Activated CD4-positive, alpha-beta T cell treated with anti-CD3 and anti-CD28 coated beads, Interleukin-2, amount 10 ng/mL, durations not matched to agents 7 days and 5 days (primary cell): ENCODE measurements at regions not wholly inside any gene's neighbourhood (a gene's known extent, or its start where the extent isn't known, plus 50 kb on each side); places are given as distances from the start of the nearest gene placed in this dataset.

Experiments
- CTCF ChIA-PET: fragments of 350-600 bp; sonication (Branson Sonifier 250); formaldehyde crosslinking; loops from one replicate; lab custom pipeline; 2021; ENCODE audit warnings: antibody characterized with exemption; lab: Charles Lee
- POLR2A ChIA-PET: fragments of 350-600 bp; sonication (Branson Sonifier 250); formaldehyde crosslinking; loops from one replicate; lab custom pipeline; 2021; ENCODE audit warnings: antibody characterized with exemption; lab: Charles Lee
- DNase-seq: peaks from one replicate; pipeline ENCODE4 v3.0.0-alpha.2; 2020
- H3K27ac Mint-ChIP-seq: one replicate; pipeline ENCODE4 v1.8.0; 2021; ENCODE audit warnings: mild to moderate bottlenecking, moderate library complexity, mixed read lengths
- H3K27me3 Mint-ChIP-seq: one replicate; pipeline ENCODE4 v1.8.0; 2021; ENCODE audit warnings: mixed read lengths
- H3K36me3 Mint-ChIP-seq: one replicate; pipeline ENCODE4 v1.8.0; 2021; ENCODE audit warnings: low read depth, mixed read lengths
- H3K4me1 Mint-ChIP-seq: one replicate; pipeline ENCODE4 v1.8.0; 2021; ENCODE audit warnings: mixed read lengths
- H3K4me3 Mint-ChIP-seq: one replicate; pipeline ENCODE4 v1.8.0; 2021; ENCODE audit warnings: mild to moderate bottlenecking, moderate library complexity, mixed read lengths
- H3K9me3 Mint-ChIP-seq: one replicate; pipeline ENCODE4 v1.8.0; 2021; ENCODE audit warnings: mixed read lengths

DNA sequence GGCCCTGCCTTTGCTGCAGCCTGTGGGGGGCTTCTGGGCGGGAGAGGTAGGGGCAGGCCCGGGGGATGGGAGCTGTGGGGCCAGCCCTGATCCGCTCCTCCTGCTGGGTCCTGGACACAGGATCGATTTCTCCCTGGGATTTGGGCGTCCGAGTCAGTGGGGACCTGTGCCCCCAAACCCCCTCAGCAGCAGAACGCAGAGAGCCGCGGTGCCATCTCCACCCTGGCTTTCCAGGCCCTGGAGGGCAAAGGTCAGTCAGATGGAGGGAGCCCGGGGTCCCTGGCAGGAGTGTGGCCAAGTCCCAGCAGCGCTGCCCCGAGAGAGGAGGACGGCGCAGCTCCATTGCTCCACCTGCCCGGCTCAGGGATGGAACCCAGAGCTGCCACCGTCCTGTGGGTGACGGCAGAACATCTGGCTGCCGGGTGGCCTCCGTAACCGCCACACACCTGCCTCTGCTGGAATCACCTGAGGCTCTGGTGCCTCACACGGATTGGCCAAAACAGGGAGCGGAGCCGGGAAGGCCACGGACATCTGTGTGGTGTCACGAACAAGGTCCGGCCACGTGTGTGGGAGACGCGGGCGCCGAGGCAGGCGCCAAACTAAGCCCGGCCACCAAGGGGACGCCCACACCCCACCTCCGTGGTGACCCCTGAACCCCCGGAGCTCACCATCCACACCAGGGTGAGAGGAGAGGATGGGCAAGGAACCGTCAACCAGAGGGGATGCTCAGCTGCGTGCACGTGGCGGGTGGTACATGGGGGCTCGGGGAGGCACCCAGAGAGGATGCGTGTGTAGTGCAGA, 80.3 kb upstream of the FBRSL1 start:
- ChIA-PET POLR2A (no interaction called here), CTCF (no interaction called here)
- Mint-ChIP-seq H3K27ac (no peak overlapping the region), H3K4me3 (no peak overlapping the region), H3K36me3 (no peaks in the 10 kb centered on the region), H3K9me3 (no peaks in the 10 kb centered on the region), H3K27me3 (no peaks in the 10 kb centered on the region), H3K4me1 (peaks cover under 1% of the 10 kb centered on the region)
- DNase-seq: no peak

DNA sequence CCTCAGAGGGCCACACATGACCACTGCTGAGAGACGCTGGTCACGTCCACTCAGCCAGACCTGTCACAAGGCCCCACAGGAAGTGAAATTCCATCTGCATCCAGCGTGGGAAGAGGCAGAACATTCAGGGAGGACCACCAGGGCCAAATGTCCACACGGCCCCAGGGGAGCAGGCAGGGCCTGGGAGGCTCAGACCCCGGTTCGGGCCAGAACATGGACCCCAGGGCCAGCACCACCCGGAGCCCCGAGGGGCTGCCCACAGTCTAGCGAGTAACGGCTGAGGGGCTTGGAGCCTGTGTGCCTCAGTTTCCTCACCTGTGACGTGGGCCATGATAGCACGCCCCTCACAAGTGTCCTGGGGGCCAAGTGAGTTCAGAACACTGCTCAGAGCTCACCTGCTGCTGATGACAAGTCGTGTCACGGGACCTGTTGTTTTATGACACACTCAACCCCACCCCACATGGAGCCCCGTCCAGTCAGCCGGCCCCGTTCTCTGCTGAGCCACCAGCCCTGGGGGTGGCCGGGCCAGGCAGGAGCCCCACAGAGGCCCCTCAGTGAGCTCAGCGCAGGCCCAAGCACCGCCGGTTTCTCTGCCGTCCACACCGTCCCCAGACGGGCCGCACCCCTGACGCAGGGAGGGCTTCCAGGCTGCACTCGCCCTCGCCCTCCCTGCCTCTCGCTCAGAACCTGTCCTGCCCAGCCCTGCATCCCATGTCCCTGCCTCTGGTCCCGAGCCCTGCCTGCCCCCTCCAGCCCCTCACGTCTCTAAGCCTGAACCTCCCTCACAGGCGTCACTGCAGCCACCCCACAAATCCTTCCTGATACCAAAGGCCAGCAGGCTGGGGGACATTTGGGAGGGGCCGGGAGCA, 79.5 kb upstream of the GALNT9 start:
- CTCF ChIA-PET: no interaction called here
- Mint-ChIP-seq H3K9me3 (no peaks in the 10 kb centered on the region), H3K27me3 (no peaks in the 10 kb centered on the region), H3K36me3 (no peaks in the 10 kb centered on the region), H3K27ac (no peak overlapping the region), H3K4me1 (no peaks in the 10 kb centered on the region), H3K4me3 (no peak overlapping the region)
- POLR2A ChIA-PET: no interaction called here
- no peak for DNase-seq

DNA sequence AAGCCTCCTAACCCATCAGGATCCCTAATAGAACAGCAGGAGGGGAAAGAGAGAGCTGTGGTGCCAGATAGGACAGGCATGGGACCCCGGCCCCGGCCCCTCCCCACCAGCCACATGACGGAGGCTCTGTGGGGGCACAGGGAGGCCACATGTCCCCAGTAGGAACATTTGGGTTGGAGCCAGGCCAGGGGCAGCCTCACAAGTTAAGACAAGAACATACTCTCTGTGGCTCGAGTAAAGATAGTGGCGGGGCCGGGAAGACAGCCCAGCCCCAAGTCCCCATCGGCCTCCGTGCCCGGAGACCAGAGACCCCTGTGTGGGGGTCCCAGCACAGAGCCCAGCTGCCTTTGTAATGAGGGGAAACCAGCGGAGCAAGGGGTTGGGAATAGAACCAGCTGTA, 78.6 kb upstream of the GALNT9 start:
- CTCF ChIA-PET: no interaction called here
- Mint-ChIP-seq H3K9me3 (no peaks in the 10 kb centered on the region), H3K4me3 (no peak overlapping the region), H3K27ac (no peak overlapping the region), H3K27me3 (no peaks in the 10 kb centered on the region), H3K36me3 (no peaks in the 10 kb centered on the region), H3K4me1 (no peaks in the 10 kb centered on the region)
- no peak for DNase-seq
- POLR2A ChIA-PET: no interaction called here

DNA sequence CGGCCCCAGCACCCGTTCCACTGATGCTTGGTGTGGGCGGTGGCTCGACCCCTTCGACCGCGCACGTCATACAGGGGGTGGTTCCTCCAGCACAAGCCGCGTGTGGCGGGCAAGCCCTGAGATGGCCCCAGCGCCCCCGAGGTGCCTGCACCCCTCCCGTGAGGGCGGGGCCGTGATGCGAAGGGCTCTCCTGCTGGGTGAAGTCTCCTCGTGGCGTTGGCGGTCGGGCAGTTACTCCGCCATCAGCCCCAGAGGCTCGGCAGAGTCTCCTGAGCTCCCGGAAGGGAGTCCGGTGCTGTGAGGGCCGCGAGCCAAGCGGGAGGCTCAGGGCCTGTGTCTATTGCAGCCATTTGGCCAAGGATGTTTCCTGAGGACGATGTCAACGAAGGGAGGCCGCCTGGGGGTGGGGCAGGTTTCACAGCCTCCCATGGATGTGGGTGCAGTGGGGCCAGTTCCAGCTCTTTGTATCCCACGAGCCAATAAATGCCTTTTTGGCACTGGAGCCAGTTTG, 78.1 kb upstream of the GALNT9 start:
- H3K4me3 Mint-ChIP-seq: no peak overlapping the region
- CTCF ChIA-PET: no interaction called here
- no peak overlapping the region for H3K27ac Mint-ChIP-seq
- no peaks in the 10 kb centered on the region for H3K4me1 Mint-ChIP-seq
- H3K36me3 Mint-ChIP-seq: no peaks in the 10 kb centered on the region
- H3K9me3 Mint-ChIP-seq: no peaks in the 10 kb centered on the region
- DNase-seq: no peak
- no peaks in the 10 kb centered on the region for H3K27me3 Mint-ChIP-seq
- POLR2A ChIA-PET: no interaction called here

DNA sequence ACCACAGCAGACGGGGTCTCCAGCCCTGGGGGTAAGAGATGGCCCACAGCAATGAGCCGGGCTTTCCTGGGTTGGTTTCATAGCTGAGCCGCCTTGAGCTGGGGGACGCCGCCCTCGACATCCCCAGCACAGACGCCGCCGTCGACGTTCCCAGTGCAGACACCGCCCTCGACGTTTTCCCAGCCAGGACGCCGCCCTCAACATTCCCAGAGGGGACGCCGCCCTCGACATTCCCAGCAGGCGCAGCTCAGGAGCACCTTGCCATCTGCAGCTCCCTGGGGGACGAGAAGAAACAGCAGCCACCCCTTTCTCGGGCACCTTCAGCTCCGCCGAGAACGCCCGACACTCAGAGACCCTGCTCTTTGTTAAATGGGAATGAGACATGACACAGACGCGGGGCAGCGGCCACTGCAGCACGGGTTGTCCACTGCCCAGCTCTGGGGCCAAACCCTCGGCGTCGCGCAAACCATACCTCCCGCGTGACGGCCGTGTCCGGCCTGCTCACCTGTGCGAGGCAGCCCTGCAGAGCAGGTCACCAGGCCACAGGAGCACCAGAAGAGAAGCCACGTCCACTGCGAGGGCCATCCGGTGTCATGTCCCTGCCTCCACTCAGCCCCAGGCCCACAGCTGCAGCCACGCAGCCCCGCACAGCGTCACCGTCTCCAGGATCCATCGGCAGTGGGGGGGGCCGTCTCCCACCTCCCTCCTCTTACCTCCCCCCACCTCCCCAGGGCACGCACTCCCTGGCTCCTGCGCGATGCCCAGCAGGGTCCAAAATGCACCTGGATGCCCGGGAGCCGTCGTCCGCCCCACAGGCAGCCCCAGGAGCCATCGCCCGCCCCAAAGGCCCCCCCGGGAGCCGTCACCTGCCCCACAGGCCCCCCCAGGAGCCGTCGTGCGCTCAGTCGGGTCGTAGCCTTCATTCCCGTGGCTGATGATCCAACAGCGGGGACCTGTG, 77.4 kb upstream of the GALNT9 start:
- no peak overlapping the region for H3K27ac Mint-ChIP-seq
- no peak for DNase-seq
- ChIA-PET POLR2A (no interaction called here), CTCF (no interaction called here)
- H3K4me1 Mint-ChIP-seq: no peaks in the 10 kb centered on the region
- no peaks in the 10 kb centered on the region for H3K9me3 Mint-ChIP-seq
- H3K36me3 Mint-ChIP-seq: no peaks in the 10 kb centered on the region
- no peak overlapping the region for H3K4me3 Mint-ChIP-seq
- H3K27me3 Mint-ChIP-seq: no peaks in the 10 kb centered on the region

DNA sequence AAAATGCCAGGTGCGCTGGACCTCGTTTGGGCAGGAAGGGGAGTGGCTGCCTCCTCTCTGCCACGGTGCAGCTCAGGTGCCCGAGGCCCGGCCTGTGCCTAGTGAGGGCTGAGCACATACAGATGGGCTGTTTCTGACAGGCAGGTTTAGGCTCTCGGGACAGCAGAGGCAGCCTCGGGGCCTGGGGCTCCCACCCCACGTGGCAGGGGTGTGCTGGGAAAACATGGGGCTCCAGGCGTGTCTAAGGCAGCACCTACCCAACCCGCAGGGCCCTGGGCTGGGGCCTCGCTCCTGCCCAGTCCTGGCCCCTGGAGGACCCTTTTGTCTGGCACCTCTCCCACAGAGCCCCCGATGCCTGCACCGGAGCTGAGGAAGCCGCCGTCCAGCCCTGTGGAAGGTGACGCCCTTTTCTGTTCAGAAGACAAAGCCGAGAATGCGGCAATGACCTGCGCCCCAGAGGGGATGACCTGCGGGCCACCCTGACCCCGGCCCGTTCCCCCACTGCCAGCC, 76.4 kb upstream of the GALNT9 start:
- Mint-ChIP-seq H3K27me3 (peaks cover 4% of the 10 kb centered on the region), H3K4me1 (no peaks in the 10 kb centered on the region), H3K9me3 (no peaks in the 10 kb centered on the region), H3K4me3 (no peak overlapping the region), H3K36me3 (no peaks in the 10 kb centered on the region), H3K27ac (no peak overlapping the region)
- ChIA-PET POLR2A (no interaction called here), CTCF (interaction anchor here (1.2 kb wide), 1 partner anchor 10 kb away, joined by 6 read pairs; no protein-coding TSS in a partner anchor)
- DNase-seq: no peak

DNA sequence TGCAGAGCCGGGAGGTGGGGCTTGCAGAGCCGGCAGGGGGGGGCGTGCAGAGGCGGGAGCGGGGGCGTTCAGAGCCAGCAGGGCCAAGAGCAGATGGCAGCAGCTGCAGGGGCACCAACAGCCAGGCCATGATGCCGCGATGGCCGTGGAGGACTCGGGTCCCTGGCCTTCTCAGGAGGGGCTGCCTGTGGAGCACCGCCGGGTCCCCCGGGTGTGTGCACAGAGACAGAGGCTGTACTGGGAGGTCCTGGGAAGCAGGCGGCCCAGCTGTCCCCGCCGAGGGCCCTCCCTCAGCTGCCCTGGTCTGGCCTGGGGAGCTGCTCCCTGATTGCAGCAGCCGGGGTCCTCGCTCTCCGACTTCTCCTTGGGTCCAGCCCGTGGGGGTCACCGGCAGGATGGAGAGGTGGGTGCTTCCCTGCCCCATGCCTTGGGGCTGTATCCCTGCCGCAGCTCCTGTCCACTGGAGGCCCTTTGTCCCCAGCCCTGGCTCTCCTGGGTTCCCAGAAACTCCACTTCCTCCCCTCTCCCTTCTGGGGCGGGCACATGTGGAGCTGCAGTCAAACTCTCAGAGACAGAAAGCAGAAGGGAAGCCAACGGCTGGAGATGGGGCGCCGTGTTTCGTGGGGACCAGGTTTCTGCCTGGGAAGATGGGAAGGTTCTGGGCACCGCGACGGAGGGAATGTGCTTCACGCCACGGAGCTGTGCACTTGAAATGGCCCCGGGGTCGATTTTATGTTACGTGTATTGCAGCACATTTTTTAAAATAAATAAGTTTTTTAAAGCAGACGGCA, 75.8 kb upstream of the GALNT9 start:
- Mint-ChIP-seq H3K4me3 (no peak overlapping the region), H3K9me3 (no peaks in the 10 kb centered on the region), H3K4me1 (no peaks in the 10 kb centered on the region), H3K36me3 (no peaks in the 10 kb centered on the region), H3K27ac (no peak overlapping the region), H3K27me3 (peaks cover 5% of the 10 kb centered on the region)
- DNase-seq: no peak
- ChIA-PET POLR2A (no interaction called here), CTCF (interaction anchor here (1.2 kb wide), 1 partner anchor 10 kb away, joined by 6 read pairs; no protein-coding TSS in a partner anchor)

DNA sequence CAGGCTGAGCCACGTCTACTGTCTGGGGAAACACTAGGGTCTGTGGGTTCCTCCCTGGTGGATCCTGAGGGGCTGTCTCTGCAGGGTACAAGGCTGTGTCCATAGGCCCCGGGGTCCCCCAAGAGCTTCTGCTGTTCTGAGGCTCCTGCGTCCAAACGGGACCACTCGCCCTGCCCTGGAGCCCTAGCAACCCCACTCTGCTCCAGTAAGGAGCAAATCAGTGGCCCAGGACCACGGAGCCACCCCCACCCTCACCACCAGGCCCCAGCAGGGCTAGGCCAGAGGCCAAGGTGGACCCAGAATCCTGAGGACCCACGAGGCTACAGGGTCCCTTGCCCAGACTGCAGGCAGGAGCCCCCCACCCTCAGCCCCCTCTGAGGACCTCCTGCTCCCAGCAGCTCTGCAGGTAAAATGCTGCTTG, 75.1 kb upstream of the GALNT9 start:
- Mint-ChIP-seq H3K27ac (no peak overlapping the region), H3K36me3 (no peaks in the 10 kb centered on the region), H3K27me3 (peaks cover 5% of the 10 kb centered on the region), H3K4me1 (no peaks in the 10 kb centered on the region), H3K4me3 (no peak overlapping the region), H3K9me3 (no peaks in the 10 kb centered on the region)
- POLR2A ChIA-PET: no interaction called here
- CTCF ChIA-PET: interaction anchor here (1.2 to 2.1 kb wide), 2 partner anchors 10 to 11 kb away, joined by 4 to 6 read pairs; no protein-coding TSS in a partner anchor
- no peak for DNase-seq

DNA sequence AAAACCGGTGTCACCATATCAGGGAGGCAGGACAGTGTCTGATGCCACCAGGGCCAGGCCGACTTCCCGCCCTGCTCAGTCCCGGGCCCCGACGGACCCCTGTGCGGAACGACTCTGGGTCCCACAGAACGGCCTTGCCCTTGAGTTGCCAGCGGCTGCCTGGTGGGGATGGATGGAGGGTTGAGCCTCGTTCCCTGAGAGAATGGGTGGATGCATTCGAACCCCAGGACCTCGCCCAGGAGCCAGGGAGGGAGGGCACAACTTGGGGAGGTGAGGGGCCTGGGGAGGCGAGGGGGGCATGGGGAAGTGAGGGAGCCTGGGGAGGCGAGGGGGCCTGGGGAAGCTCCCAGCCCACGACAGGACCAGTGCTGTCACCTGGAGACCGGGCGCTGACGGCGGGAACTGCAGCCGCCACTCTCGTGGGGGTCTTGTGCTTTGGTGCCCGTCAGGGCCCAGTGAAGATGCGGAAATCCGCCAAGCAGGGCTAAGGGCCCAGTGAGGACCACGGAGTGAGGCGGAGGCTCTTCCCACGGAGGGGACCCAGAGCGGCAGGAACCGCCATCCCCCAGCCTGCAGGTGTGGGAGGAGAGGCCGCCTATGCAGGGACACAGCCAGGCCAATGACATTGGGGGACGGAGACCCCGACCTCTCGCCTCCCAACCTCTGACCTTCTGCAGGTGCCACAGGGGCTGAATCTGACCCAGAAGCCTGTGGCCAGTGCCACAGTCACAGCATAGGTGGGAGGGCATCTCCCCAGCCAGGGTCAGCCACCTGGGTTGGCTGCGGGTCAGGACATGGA, 74.4 kb upstream of the GALNT9 start:
- H3K9me3 Mint-ChIP-seq: no peaks in the 10 kb centered on the region
- no peaks in the 10 kb centered on the region for H3K4me1 Mint-ChIP-seq
- ChIA-PET CTCF (interaction anchor here (2.1 kb wide), 1 partner anchor 10 kb away, joined by 4 read pairs; no protein-coding TSS in a partner anchor), POLR2A (no interaction called here)
- H3K27me3 Mint-ChIP-seq: peaks cover 5% of the 10 kb centered on the region
- H3K27ac Mint-ChIP-seq: no peak overlapping the region
- no peaks in the 10 kb centered on the region for H3K36me3 Mint-ChIP-seq
- no peak overlapping the region for H3K4me3 Mint-ChIP-seq
- DNase-seq: no peak

DNA sequence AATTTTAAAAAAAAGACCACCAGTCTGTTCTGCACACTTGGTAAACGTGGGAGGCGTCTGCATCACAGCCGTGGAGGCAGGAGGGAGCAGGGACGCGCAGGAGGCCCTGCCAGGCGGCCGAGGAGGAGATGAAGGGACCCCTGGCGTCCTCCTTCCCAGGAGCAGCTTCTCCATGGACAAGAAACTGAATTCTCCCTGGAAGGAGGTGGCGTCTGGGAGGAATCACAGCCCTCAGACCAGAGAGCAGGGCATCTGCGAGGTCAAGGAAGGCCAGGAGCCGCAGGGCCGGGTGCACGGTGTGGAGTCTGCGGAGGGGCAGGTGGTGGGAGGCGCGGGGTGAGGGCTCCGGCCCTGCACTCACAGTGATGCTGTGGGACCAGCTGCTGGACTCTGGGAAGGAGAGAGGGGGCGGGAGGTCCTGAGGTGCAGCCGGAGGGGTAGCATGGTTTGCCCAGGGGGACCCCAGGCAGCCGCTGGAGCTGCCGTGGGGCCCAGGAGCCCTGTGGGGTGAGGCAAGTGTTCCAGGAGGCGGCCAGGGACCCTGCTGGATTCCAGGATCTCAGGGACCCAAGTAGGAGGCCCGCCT, 73.5 kb upstream of the GALNT9 start:
- POLR2A ChIA-PET: no interaction called here
- peaks cover 7% of the 10 kb centered on the region for H3K27me3 Mint-ChIP-seq
- DNase-seq: no peak
- H3K9me3 Mint-ChIP-seq: no peaks in the 10 kb centered on the region
- no peaks in the 10 kb centered on the region for H3K36me3 Mint-ChIP-seq
- H3K4me1 Mint-ChIP-seq: no peaks in the 10 kb centered on the region
- CTCF ChIA-PET: interaction anchor here (2.1 kb wide), 1 partner anchor 11 kb away, joined by 4 read pairs; no protein-coding TSS in a partner anchor
- H3K27ac Mint-ChIP-seq: no peak overlapping the region
- no peak overlapping the region for H3K4me3 Mint-ChIP-seq

DNA sequence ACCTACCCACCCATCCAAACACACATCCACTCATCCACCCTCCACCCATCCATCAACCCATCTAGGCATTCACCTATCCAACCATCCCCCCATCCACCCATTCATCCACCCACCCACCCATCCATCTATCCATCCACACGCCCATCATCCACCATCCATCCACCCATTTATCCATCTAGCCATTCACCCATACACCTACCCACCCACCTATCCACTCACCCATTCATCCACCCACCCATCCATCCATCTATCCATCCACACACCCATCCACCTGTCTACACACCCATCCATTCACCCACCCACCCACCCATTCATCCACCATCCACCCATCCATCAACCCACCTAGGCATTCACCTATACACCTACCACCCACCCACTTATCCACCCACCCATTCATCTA, 72.6 kb upstream of the GALNT9 start:
- H3K36me3 Mint-ChIP-seq: no peaks in the 10 kb centered on the region
- H3K27ac Mint-ChIP-seq: no peak overlapping the region
- CTCF ChIA-PET: no interaction called here
- H3K9me3 Mint-ChIP-seq: no peaks in the 10 kb centered on the region
- peaks cover 10% of the 10 kb centered on the region for H3K27me3 Mint-ChIP-seq
- H3K4me1 Mint-ChIP-seq: no peaks in the 10 kb centered on the region
- POLR2A ChIA-PET: no interaction called here
- no peak overlapping the region for H3K4me3 Mint-ChIP-seq
- no peak for DNase-seq
